PFSK-1 (cell line): ENCODE measurements at regions not wholly inside any gene's neighbourhood (a gene's known extent, or its start where the extent isn't known, plus 50 kb on each side); places are given as distances from the start of the nearest gene placed in this dataset.

Experiments
- FOXP2 ChIP-seq: optimal IDR thresholded peaks from 2 replicates; pipeline ENCODE3; 2011; ENCODE audit warnings: borderline replicate concordance, control low read depth, inconsistent platforms; ENCODE audit not compliant: insufficient read depth; ENCODE audit errors: extremely low read length, extremely low read depth
- POLR2AphosphoS5 ChIP-seq: IDR thresholded peaks from 2 replicates; pipeline ENCODE4 v1.6.1; 2012; ENCODE audit warnings: low read depth, mild to moderate bottlenecking, control low read depth, low read length, moderate library complexity
- TAF1 ChIP-seq: IDR thresholded peaks from 2 replicates; pipeline ENCODE4 v1.6.1; 2012; ENCODE audit warnings: low read length, control low read depth, borderline replicate concordance; ENCODE audit not compliant: insufficient read depth
- TF ChIP-seq, protein P1 (sequence below), 2 experiments: IDR thresholded peaks; 2 replicates each; pipeline versions ENCODE4 v1.6.1 to v1.8.0; 2011 to 2012; ENCODE audit warnings: low read depth in 2 of 2, low read length in 2 of 2, control low read depth in 1 of 2, inconsistent platforms in 1 of 2, mild to moderate bottlenecking in 1 of 2, moderate library complexity in 1 of 2; ENCODE audit not compliant: insufficient read depth in 1 of 2

GRCh38 chr12:67427336-67427735, 158.2 kb downstream of the CAND1 start:
- TF ChIP-seq POLR2AphosphoS5 (no peak), TAF1 (no peak), FOXP2 (no peak)
- TF ChIP-seq, protein P1, sequence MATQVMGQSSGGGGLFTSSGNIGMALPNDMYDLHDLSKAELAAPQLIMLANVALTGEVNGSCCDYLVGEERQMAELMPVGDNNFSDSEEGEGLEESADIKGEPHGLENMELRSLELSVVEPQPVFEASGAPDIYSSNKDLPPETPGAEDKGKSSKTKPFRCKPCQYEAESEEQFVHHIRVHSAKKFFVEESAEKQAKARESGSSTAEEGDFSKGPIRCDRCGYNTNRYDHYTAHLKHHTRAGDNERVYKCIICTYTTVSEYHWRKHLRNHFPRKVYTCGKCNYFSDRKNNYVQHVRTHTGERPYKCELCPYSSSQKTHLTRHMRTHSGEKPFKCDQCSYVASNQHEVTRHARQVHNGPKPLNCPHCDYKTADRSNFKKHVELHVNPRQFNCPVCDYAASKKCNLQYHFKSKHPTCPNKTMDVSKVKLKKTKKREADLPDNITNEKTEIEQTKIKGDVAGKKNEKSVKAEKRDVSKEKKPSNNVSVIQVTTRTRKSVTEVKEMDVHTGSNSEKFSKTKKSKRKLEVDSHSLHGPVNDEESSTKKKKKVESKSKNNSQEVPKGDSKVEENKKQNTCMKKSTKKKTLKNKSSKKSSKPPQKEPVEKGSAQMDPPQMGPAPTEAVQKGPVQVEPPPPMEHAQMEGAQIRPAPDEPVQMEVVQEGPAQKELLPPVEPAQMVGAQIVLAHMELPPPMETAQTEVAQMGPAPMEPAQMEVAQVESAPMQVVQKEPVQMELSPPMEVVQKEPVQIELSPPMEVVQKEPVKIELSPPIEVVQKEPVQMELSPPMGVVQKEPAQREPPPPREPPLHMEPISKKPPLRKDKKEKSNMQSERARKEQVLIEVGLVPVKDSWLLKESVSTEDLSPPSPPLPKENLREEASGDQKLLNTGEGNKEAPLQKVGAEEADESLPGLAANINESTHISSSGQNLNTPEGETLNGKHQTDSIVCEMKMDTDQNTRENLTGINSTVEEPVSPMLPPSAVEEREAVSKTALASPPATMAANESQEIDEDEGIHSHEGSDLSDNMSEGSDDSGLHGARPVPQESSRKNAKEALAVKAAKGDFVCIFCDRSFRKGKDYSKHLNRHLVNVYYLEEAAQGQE (IDR thresholded peaks at IDR 0.05; ENCODE audit: insufficient read depth in 1 of 2, low read depth in 2 of 2, low read length in 2 of 2): no peak
